ENCODE measurements at regions not wholly inside any gene's neighbourhood (a gene's known extent, or its start where the extent isn't known, plus 50 kb on each side); places are given as distances from the start of the nearest gene placed in this dataset.

DNA sequence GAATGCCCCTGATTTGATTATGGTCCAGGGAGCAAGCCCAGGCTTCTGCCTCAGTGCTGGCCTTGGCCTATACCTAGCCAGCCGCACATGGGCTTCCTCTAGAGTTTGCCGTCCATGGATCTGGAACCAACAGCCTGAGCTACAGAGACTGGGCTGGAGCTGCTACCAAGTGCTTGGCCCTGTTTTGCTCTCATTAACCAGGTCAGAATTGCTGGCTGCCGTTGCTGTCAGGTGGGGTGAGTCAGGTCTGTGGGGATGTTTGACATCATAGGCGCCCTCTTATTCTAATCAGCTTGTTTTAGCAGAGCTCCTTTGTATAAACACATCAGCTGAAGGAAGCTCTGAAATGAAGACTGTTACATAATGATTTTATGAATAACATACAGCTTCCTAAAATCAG, 83.1 kb upstream of the PHACTR2 start:
- DNase-seq = no peak

DNA sequence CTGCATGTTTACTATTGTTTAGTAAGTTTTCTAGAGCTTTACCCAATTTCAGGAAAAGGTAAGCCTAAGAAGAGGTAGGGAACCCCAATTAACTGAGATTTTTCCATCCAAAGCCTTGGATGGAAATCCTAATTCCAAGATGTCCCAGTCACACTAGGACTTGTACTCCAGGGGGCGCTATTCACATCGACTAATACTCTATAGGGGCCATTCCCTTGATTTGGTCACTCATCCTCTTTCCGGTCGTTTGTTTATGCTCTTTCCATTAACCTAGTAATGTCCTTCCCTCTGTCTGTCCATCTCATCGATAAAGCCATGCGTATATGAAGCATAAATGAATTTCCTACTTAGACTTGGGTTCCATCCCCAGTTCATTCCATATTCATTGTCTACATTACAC, 80.8 kb upstream of the FUCA2 start:
- DNase-seq = peak; percentile 70

DNA sequence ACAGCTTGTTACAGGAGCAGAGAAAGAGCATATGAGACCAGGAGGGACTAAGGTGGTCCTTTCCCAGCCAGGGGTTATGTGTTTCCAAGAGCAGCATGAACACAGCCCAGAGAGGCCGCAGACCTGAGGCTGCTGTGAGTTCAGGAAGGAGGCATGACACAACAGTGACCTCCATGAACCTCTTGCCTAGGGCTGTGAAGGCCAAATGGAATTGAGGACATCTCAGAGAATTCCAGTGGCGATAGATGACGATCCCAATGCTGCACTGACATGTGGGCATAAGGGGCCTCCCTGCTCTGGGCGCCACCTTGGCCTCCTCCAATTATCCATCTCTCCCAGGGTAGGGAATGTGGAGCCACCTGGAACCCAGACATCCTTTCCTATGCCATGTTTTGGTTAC, 79.9 kb upstream of the FUCA2 start:
- DNase-seq = no peak

- no peak for DNase-seq
Observed at GRCh38 chr6:143589162-143589561, 77.6 kb upstream of the FUCA2 start.

- DNase-seq = peak; percentile 7
Observed at GRCh38 chr6:143586557-143586956, 75.0 kb upstream of the FUCA2 start.

DNA sequence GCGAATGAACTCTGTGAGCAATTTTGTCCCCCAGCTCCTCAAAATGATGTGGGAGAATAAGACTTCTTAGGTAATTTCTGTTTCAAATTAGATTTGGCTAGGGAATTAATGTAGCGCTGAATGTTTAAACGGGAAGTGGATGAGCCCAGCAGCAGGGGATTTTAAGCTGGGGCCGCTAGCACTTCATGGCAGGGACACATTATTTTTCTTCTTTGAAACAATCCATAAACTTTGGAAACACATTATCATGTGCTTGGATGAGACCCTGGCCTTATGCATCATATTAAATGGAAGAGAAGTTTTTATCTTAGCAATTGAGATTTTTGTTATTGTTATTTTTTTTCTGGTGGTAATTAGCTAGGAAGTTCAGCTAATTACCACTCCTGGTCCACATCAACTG, 74.2 kb upstream of the FUCA2 start:
- DNase-seq = no peak

- no peak for DNase-seq
Observed at GRCh38 chr6:143585241-143585640, 73.7 kb upstream of the FUCA2 start.

- DNase-seq = no peak
Observed at GRCh38 chr6:143583542-143584327, 72.2 kb upstream of the FUCA2 start.

GRCh38 chr6:143581835-143582480, 70.4 kb upstream of the FUCA2 start:
- DNase-seq = no peak

DNA sequence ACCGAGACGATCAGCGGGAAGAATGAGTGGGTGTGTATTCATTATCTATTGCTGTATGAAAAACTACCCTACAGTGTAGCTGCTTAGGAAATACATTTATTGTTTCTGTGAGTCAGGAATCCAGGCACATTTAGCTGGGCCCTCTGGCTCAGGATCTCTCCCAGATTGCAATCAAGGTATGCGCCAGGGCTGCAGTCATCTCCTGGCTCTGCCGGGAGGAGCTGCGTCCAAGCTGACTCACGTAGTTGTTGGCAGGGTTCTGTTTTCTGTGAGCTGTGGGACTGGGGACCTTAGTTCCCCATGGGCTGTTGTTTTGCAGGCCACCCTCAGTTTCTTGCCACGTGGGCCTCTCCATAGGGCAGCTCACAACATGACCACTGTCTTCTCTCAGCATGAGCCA, 68.2 kb upstream of the FUCA2 start:
- no peak for DNase-seq

GRCh38 chr6:143578054-143578453, 66.5 kb upstream of the FUCA2 start:
- DNase-seq = no peak

- peak; percentile 44 for DNase-seq
Observed at GRCh38 chr6:143575901-143576426, 64.4 kb upstream of the FUCA2 start.

DNA sequence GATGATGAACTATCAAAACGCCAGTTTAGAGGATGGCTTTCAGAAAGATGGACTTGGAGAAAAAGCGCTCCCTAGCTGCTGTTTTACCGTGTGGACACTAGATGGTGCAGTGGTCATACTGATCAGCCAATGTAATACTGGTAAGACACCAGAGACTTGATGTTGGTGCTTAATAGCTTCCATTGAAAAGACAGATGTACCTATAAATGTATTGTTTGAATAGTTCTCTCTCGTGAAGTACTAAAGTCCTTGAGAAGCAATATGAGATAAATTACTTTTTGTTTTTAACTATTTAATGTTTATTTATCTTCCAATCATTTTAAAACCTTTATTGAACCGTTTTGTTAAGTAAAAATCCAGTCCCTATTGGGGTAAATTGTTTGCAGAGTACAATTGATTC, 63.9 kb upstream of the FUCA2 start:
- peak; percentile 89 for DNase-seq

DNA sequence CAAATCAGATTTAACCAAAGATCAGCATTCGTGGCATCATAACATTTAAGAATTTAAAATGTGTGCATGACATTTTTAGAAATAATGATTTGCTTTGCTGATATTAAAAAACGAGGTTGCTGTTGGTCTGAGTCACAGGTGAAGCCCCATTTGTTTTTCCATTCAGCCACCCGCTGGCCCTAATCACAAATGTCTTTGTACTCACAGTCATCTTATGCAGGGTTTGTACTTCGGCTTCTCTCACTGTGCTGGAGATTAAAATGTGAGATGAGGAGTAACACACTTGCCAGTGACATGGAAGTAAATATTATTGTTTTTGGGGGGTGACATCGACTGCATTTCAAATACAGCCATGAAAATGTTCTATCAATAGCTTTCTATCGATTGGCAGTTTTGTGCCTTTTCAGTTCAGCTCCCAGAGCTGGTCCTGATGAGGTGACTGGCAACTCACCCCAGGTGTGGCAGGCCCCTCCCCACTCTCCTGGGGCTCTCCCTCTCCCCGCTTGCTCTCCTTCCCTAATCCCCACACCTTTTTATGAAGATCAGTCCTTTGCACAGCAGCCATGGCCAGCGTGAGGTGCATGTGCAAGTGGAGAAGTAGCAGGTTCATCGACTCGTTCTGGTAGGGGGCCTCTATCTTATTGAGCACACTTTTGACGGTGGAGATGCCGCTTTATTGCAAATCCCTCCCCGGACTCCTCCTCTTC, 58.8 kb upstream of the FUCA2 start:
- DNase-seq = no peak

- no peak for DNase-seq
Observed at GRCh38 chr6:143569040-143569439, 57.5 kb upstream of the FUCA2 start.

- DNase-seq = no peak
Observed at GRCh38 chr6:143564484-143565017, 53.0 kb upstream of the FUCA2 start.

DNA sequence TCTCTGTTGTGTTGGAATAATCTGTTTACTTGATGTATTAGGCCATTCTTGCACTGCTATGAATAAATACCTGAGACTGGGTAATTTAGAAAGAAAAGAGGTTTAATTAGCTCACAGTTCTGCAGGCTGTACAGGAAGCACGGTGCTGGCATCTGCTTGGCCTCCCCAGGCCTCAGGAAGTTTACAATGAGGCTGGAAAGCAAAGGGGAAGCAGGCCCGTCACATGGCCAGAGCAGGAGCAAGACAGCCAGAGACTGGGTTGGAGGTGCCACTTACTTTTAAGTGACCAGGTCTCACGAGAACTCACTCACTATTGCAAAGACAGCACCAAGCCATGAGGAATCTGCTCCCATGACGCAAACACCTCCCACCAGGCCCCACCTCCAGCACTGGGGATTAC, 50.6 kb upstream of the FUCA2 start:
- DNase-seq = no peak

All from NCI-H82 (cell line).